ENCODE measurements at regions not wholly inside any gene's neighbourhood (a gene's known extent, or its start where the extent isn't known, plus 50 kb on each side); places are given as distances from the start of the nearest gene placed in this dataset.

- TF ChIP-seq CTCF (IDR thresholded peaks at IDR 0.05) (no peak), POLR2A (IDR thresholded peaks at IDR 0.05) (no peak)
Measured at GRCh38 chr5:124370601-124371000, 375.8 kb downstream of the ZNF608 start.

Data from thyroid gland (tissue), 4 donors.